Body of pancreas (tissue), 4 donors: ENCODE measurements at regions not wholly inside any gene's neighbourhood (a gene's known extent, or its start where the extent isn't known, plus 50 kb on each side); places are given as distances from the start of the nearest gene placed in this dataset.

Experiments used
- CTCF ChIP-seq, 7 experiments: fragments of 450-650 bp in 4 of 7; fragments of 200-600 bp in 3 of 7; sonication (generic) in 3 of 7; IDR thresholded peaks; one replicate each; pipeline ENCODE4 v1.5.1; 2016 to 2019; ENCODE audit warnings: antibody characterized with exemption in 7 of 7
- POLR2A ChIP-seq, 3 donors: fragments of 450-650 bp; IDR thresholded peaks; one replicate each; pipeline ENCODE4 v1.6.1; 2016; ENCODE audit warnings: antibody characterized with exemption in 3 of 3, mild to moderate bottlenecking in 2 of 3

GRCh38 chrX:21156632-21157031 lies 217.6 kb upstream of the CNKSR2 start:
- TF ChIP-seq CTCF (IDR thresholded peaks at IDR 0.05) (no peak), POLR2A (IDR thresholded peaks at IDR 0.05) (no peak)
